ENCODE measurements at regions not wholly inside any gene's neighbourhood (a gene's known extent, or its start where the extent isn't known, plus 50 kb on each side); places are given as distances from the start of the nearest gene placed in this dataset.

GRCh38 chr13:104594806-104595205 is 1528.6 kb upstream of the SLC10A2 start:
- Histone ChIP-seq H3K27ac (ENCODE audit: insufficient read depth, low read length) (no peak overlapping the region), H2BK5ac (ENCODE audit: low read depth, low read length, poor library complexity, severe bottlenecking) (no peak overlapping the region), H3K4me3 (ENCODE audit: insufficient read depth, low read depth, low read length) (no peak overlapping the region), H3K14ac (replicated peaks; ENCODE audit: low read depth, low read length) (no peak overlapping the region), H2AK5ac (ENCODE audit: low read depth, low read length) (no peak overlapping the region), H3K36me3 (ENCODE audit: control insufficient read depth, insufficient read depth, low read length) (no peaks in the 10 kb centered on the region), H3K9me3 (ENCODE audit: control insufficient read depth, insufficient read depth, low read length) (no peaks in the 10 kb centered on the region), H4K20me1 (ENCODE audit: insufficient read depth, low read length) (no peaks in the 10 kb centered on the region), H3K27me3 (ENCODE audit: control insufficient read depth, insufficient read depth, low read length) (no peaks in the 10 kb centered on the region), H3K79me1 (ENCODE audit: low read depth in 1 of 2, low read length in 2 of 2) (no peaks in the 10 kb centered on the region), H3K18ac (ENCODE audit: low read depth, low read length) (no peak overlapping the region), H2BK15ac (ENCODE audit: low read depth, low read length) (no peak overlapping the region), H4K8ac (ENCODE audit: low read depth in 2 of 2, low read length in 2 of 2) (no peak overlapping the region), H4K91ac (ENCODE audit: insufficient read depth, low read depth, low read length) (no peak overlapping the region), H2BK20ac (ENCODE audit: low read depth, low read length) (no peak overlapping the region), H2AK9ac (replicated peaks; ENCODE audit: low read depth, low read length, poor library complexity) (no peak overlapping the region), H3K23ac (ENCODE audit: low read depth, low read length) (no peak overlapping the region), H3K4ac (ENCODE audit: low read depth, low read length) (no peak overlapping the region), H3K9ac (ENCODE audit: low read depth, low read length) (no peak overlapping the region), H4K5ac (ENCODE audit: low read depth, low read length) (no peak overlapping the region), H3K4me1 (ENCODE audit: control insufficient read depth, insufficient read depth, low read length) (no peaks in the 10 kb centered on the region), H3K56ac (ENCODE audit: extremely low read depth, insufficient read depth, low read length) (no peak overlapping the region), H3K4me2 (ENCODE audit: low read depth, low read length) (no peak overlapping the region), H3K9me1 (ENCODE audit: insufficient read depth, low read length) (no peaks in the 10 kb centered on the region), H2BK120ac (ENCODE audit: low read depth, low read length) (no peak overlapping the region), H2AFZ (replicated peaks; ENCODE audit: low read length, poor library complexity) (no peak overlapping the region)
- ATAC-seq (ENCODE audit: low read depth) = no peak
- DNase-seq = no peak
- no TSS peak for BruUV-seq (replicated peaks)
- ChIA-PET CTCF (interaction anchor here (1.4 kb wide), 1 partner anchor 13 kb away, joined by 5 read pairs; no protein-coding TSS in a partner anchor), POLR2A (ENCODE audit: unreplicated experiment) (no interaction called here)
- dilution Hi-C loops (cut with HindIII; ENCODE audit: low sequenced_read_pairs, unreplicated experiment) (no loop called here), intact Hi-C loops (cut with micrococcal nuclease) (no loop called here), in situ Hi-C loops (cut with MboI; ENCODE audit: low sequenced_read_pairs) (no loop called here)
- TF ChIP-seq BHLHE40 (IDR thresholded peaks at IDR 0.05; ENCODE audit: low read depth, low read length) = no peak
- TF ChIP-seq POLR2A (IDR thresholded peaks at IDR 0.05; ENCODE audit: low read depth, low read length) = no peak
- no peak for TF ChIP-seq MAZ (IDR thresholded peaks at IDR 0.05; ENCODE audit: borderline replicate concordance, low read depth, low read length)
- no peak for TF ChIP-seq CTCF (conservative IDR thresholded peaks at IDR 0.05; ENCODE audit: low read depth, low read length)
- no CpG with 5 or more reads among the region's 2 CpGs for WGBS, 2 experiments (ENCODE audit: extremely low coverage in 2 of 2, insufficient read length in 1 of 2)

Measured in IMR-90 (cell line).